ENCODE measurements at regions not wholly inside any gene's neighbourhood (a gene's known extent, or its start where the extent isn't known, plus 50 kb on each side); places are given as distances from the start of the nearest gene placed in this dataset.

DNA sequence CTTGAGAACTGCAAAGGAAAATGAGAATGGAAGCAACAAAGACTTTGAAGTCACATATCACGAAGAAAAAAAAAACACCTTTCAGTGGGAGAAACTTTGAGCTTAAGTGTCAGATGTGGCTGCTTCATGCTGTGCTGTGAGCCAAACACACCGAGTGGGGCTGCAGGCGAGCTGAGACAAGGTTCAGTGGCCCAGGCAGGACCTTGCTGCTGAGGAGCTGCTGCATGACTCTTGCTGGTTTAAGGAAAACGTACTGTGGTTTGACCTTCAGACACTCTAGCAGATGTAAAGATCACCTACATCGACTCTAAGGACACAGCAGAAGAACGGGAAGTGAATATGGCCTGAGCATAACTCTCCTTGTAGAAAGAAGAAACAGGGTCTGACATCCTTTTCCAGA lies 118.1 kb upstream of the OR4E1 start:
- TF ChIP-seq, protein P1, sequence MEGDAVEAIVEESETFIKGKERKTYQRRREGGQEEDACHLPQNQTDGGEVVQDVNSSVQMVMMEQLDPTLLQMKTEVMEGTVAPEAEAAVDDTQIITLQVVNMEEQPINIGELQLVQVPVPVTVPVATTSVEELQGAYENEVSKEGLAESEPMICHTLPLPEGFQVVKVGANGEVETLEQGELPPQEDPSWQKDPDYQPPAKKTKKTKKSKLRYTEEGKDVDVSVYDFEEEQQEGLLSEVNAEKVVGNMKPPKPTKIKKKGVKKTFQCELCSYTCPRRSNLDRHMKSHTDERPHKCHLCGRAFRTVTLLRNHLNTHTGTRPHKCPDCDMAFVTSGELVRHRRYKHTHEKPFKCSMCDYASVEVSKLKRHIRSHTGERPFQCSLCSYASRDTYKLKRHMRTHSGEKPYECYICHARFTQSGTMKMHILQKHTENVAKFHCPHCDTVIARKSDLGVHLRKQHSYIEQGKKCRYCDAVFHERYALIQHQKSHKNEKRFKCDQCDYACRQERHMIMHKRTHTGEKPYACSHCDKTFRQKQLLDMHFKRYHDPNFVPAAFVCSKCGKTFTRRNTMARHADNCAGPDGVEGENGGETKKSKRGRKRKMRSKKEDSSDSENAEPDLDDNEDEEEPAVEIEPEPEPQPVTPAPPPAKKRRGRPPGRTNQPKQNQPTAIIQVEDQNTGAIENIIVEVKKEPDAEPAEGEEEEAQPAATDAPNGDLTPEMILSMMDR (conservative IDR thresholded peaks at IDR 0.05 in 1 of 2, IDR thresholded peaks at IDR 0.05 in 1 of 2; ENCODE audit: extremely low read depth in 1 of 2, insufficient read depth in 1 of 2, low read depth in 1 of 2, low read length in 2 of 2): no peak
- no peak for TF ChIP-seq EZH2 (IDR thresholded peaks at IDR 0.05; ENCODE audit: borderline replicate concordance, low read length)
